H1 (cell line): ENCODE measurements at regions not wholly inside any gene's neighbourhood (a gene's known extent, or its start where the extent isn't known, plus 50 kb on each side); places are given as distances from the start of the nearest gene placed in this dataset.

ENCODE experiments used
- CTCF ChIA-PET: fragments of 300-600 bp; sonication (Branson Sonifier 250); formaldehyde crosslinking; loops from one replicate; lab custom pipeline; 2021; ENCODE audit not compliant: partially characterized antibody; lab: Charles Lee
- POLR2A ChIA-PET: fragments of 300-600 bp; sonication (Branson Sonifier 250); formaldehyde crosslinking; loops from one replicate; lab custom pipeline; 2021; ENCODE audit warnings: inconsistent platforms; ENCODE audit not compliant: partially characterized antibody; lab: Charles Lee
- DNase-seq, 2 experiments: peaks; one replicate each; pipeline versions ENCODE4 v3.0.0 to v3.0.0-alpha.2; 2010 to 2022; ENCODE audit warnings: low spot score in 2 of 2, low read depth in 1 of 2, mixed read lengths in 1 of 2
- FAIRE-seq: peaks from 2 replicates; lab custom pipeline; 2011; peaks lifted over from hg19 to GRCh38; lab: Jason Lieb, UNC
- H2AFZ ChIP-seq: 2 replicates; pipeline ENCODE4 v1.8.1; 2012; ENCODE audit warnings: low read length, inconsistent platforms
- H2AK5ac ChIP-seq: 2 replicates; pipeline ENCODE4 v1.6.1; 2013; ENCODE audit warnings: low read depth, low read length
- H2BK120ac ChIP-seq: replicated peaks from 2 replicates; pipeline ENCODE3; 2013; ENCODE audit warnings: low read depth, low read length, inconsistent platforms
- H2BK12ac ChIP-seq: 2 replicates; pipeline ENCODE4 v1.6.1; 2013; ENCODE audit warnings: low read depth, low read length
- H2BK15ac ChIP-seq: 2 replicates; pipeline ENCODE4 v1.6.1; 2013; ENCODE audit warnings: low read length
- H2BK20ac ChIP-seq: 2 replicates; pipeline ENCODE4 v1.6.1; 2013; ENCODE audit warnings: low read length
- H2BK5ac ChIP-seq: 2 replicates; pipeline ENCODE4 v1.6.1; 2013; ENCODE audit warnings: low read depth, low read length
- H3K14ac ChIP-seq: 2 replicates; pipeline ENCODE4 v1.6.1; 2013; ENCODE audit warnings: inconsistent platforms; ENCODE audit not compliant: insufficient read length
- H3K18ac ChIP-seq: 2 replicates; pipeline ENCODE4 v1.6.1; 2013; ENCODE audit warnings: low read length; ENCODE audit errors: extremely low read depth
- H3K23ac ChIP-seq: 2 replicates; pipeline ENCODE4 v1.6.1; 2013; ENCODE audit warnings: inconsistent platforms; ENCODE audit not compliant: insufficient read length
- H3K23me2 ChIP-seq: 2 replicates; pipeline ENCODE4 v1.6.1; 2013; ENCODE audit warnings: low read depth, low read length
- H3K27ac ChIP-seq: 2 replicates; pipeline ENCODE4 v1.6.1; 2011; ENCODE audit warnings: low read depth, low read length, inconsistent platforms
- H3K27me3 ChIP-seq, 4 experiments: replicated peaks in 1 of 4; 1 replicate in 1 of 4; 2 replicates in 3 of 4; pipeline versions ENCODE4 v1.6.1 to v1.8.1; 2011 to 2013; ENCODE audit warnings: low read length in 3 of 4, mild to moderate bottlenecking in 3 of 4, inconsistent platforms in 2 of 4, mixed read lengths in 2 of 4, moderate library complexity in 1 of 4; ENCODE audit not compliant: control insufficient read depth in 3 of 4, insufficient read depth in 3 of 4; ENCODE audit errors: extremely low read depth in 1 of 4
- H3K36me3 ChIP-seq, 4 experiments: 2 replicates each; pipeline versions ENCODE4 v1.6.1 to v1.8.1; 2011 to 2013; ENCODE audit warnings: mild to moderate bottlenecking in 4 of 4, low read length in 3 of 4, moderate library complexity in 2 of 4, control low read depth in 1 of 4, inconsistent platforms in 1 of 4; ENCODE audit not compliant: insufficient read depth in 4 of 4, control insufficient read depth in 2 of 4
- H3K4ac ChIP-seq: replicated peaks from 2 replicates; pipeline ENCODE3; 2013; ENCODE audit warnings: low read length, low read depth, mixed read lengths, inconsistent platforms; ENCODE audit not compliant: insufficient read length
- H3K4me1 ChIP-seq, 4 experiments: replicated peaks in 1 of 4; 1 replicate in 1 of 4; 2 replicates in 3 of 4; pipeline versions ENCODE4 v1.6.1 to v1.8.1; 2011 to 2013; ENCODE audit warnings: low read length in 3 of 4, inconsistent platforms in 2 of 4, mixed read lengths in 1 of 4; ENCODE audit not compliant: insufficient read depth in 4 of 4, control insufficient read depth in 3 of 4
- H3K4me2 ChIP-seq, 2 experiments: 2 replicates each; pipeline versions ENCODE4 v1.6.1 to v1.8.1; 2011 to 2013; ENCODE audit warnings: low read depth in 2 of 2, low read length in 2 of 2, control low read depth in 1 of 2, inconsistent platforms in 1 of 2, mild to moderate bottlenecking in 1 of 2; ENCODE audit not compliant: insufficient read depth in 1 of 2
- H3K4me3 ChIP-seq, 4 experiments: fragments of 200-600, 300-600 bp in 1 of 4; sonication (generic), shearing (Covaris generic), sonication (Bioruptor Twin) in 1 of 4; 2 replicates each; pipeline versions ENCODE4 v1.5.1 to v1.8.1; 2011 to 2016; ENCODE audit warnings: low read length in 4 of 4, low read depth in 3 of 4, control low read depth in 2 of 4, inconsistent platforms in 2 of 4, mild to moderate bottlenecking in 2 of 4, mixed read lengths in 1 of 4, moderate library complexity in 1 of 4; ENCODE audit not compliant: insufficient read depth in 2 of 4; ENCODE audit errors: extremely low read depth in 1 of 4
- H3K56ac ChIP-seq: replicated peaks from 2 replicates; pipeline ENCODE3; 2013; ENCODE audit warnings: low read depth, mild to moderate bottlenecking, mixed read lengths, low read length, inconsistent platforms; ENCODE audit not compliant: insufficient read length
- H3K79me1 ChIP-seq: 2 replicates; pipeline ENCODE4 v1.6.1; 2013; ENCODE audit warnings: low read depth, low read length, control low read depth
- H3K79me2 ChIP-seq, 2 experiments: 2 replicates each; pipeline versions ENCODE4 v1.6.1 to v1.8.1; 2012 to 2013; ENCODE audit warnings: low read length in 2 of 2, mild to moderate bottlenecking in 2 of 2, inconsistent platforms in 1 of 2; ENCODE audit not compliant: insufficient read depth in 2 of 2, control insufficient read depth in 1 of 2
- H3K9ac ChIP-seq, 4 experiments: replicated peaks in 1 of 4; 1 replicate in 1 of 4; 2 replicates in 3 of 4; pipeline versions ENCODE4 v1.6.1 to v1.8.1; 2011 to 2013; ENCODE audit warnings: low read depth in 3 of 4, low read length in 3 of 4, control low read depth in 2 of 4, mild to moderate bottlenecking in 2 of 4, moderate library complexity in 2 of 4, inconsistent platforms in 1 of 4; ENCODE audit errors: extremely low read depth in 1 of 4
- H3K9me3 ChIP-seq, 2 experiments: 2 replicates each; pipeline versions ENCODE4 v1.6.1 to v1.8.1; 2012 to 2013; ENCODE audit warnings: mild to moderate bottlenecking in 2 of 2, moderate library complexity in 2 of 2, control low read depth in 1 of 2, inconsistent platforms in 1 of 2, low read depth in 1 of 2, low read length in 1 of 2, mixed read lengths in 1 of 2; ENCODE audit not compliant: insufficient read depth in 2 of 2
- H4K20me1 ChIP-seq, 2 experiments: replicated peaks in 1 of 2; 2 replicates each; pipeline versions ENCODE3 to v1.8.1; 2011 to 2013; ENCODE audit warnings: inconsistent platforms in 2 of 2, low read length in 2 of 2, mild to moderate bottlenecking in 1 of 2; ENCODE audit not compliant: insufficient read depth in 2 of 2, control insufficient read depth in 1 of 2
- H4K5ac ChIP-seq: 2 replicates; pipeline ENCODE4 v1.6.1; 2013; ENCODE audit warnings: low read length, low read depth, mixed read lengths, inconsistent platforms; ENCODE audit not compliant: insufficient read length
- H4K8ac ChIP-seq: 2 replicates; pipeline ENCODE4 v1.8.0; 2013; ENCODE audit warnings: mild to moderate bottlenecking, moderate library complexity, low read length, inconsistent platforms; ENCODE audit not compliant: insufficient read depth; ENCODE audit errors: extremely low read depth
- H4K91ac ChIP-seq: replicated peaks from 2 replicates; pipeline ENCODE3; 2013; ENCODE audit warnings: low read length, mixed read lengths, inconsistent platforms; ENCODE audit not compliant: insufficient read length
- CBX8 ChIP-seq: fragments of 300-800, 300-1000 bp; sonication (generic); IDR thresholded peaks from 2 replicates; pipeline ENCODE4 v1.7.1; 2016; ENCODE audit warnings: low read depth, low read length, borderline replicate concordance
- CEBPB ChIP-seq: IDR thresholded peaks from 2 replicates; pipeline ENCODE4 v1.6.1; 2012; ENCODE audit warnings: low read depth, low read length
- CHD2 ChIP-seq: IDR thresholded peaks from 2 replicates; pipeline ENCODE4 v1.6.1; 2012; ENCODE audit warnings: low read length, improper control_type of control experiment
- EGR1 ChIP-seq: IDR thresholded peaks from 2 replicates; pipeline ENCODE4 v1.6.1; 2011; ENCODE audit warnings: low read depth, low read length, borderline replicate concordance
- EP300 ChIP-seq, 2 experiments: IDR thresholded peaks; 1 replicate in 1 of 2; 2 replicates in 1 of 2; pipeline ENCODE4 v1.6.1; 2011 to 2012; ENCODE audit warnings: low read depth in 2 of 2, low read length in 2 of 2, mild to moderate bottlenecking in 2 of 2, borderline replicate concordance in 1 of 2, inconsistent platforms in 1 of 2, moderate library complexity in 1 of 2
- GABPA ChIP-seq: IDR thresholded peaks from 2 replicates; pipeline ENCODE4 v1.6.1; 2011; ENCODE audit warnings: mild to moderate bottlenecking, low read length, moderate library complexity, borderline replicate concordance; ENCODE audit not compliant: insufficient read depth
- KDM4A ChIP-seq: IDR thresholded peaks from one replicate; pipeline ENCODE4 v1.7.1; 2012; ENCODE audit warnings: low read depth, mild to moderate bottlenecking, moderate library complexity, low read length, inconsistent platforms; ENCODE audit not compliant: severe bottlenecking
- NRF1 ChIP-seq: IDR thresholded peaks from 2 replicates; pipeline ENCODE4 v1.6.1; 2011; ENCODE audit warnings: mild to moderate bottlenecking, low read depth, low read length, improper control_type of control experiment
- RAD21 ChIP-seq, 2 experiments: IDR thresholded peaks in 1 of 2; conservative IDR thresholded peaks in 1 of 2; 2 replicates each; pipeline ENCODE4 v1.6.1; 2011; ENCODE audit warnings: low read depth in 2 of 2, low read length in 2 of 2, improper control_type of control experiment in 1 of 2, inconsistent platforms in 1 of 2, mild to moderate bottlenecking in 1 of 2, moderate library complexity in 1 of 2
- RBBP5 ChIP-seq: IDR thresholded peaks from 2 replicates; pipeline ENCODE4 v1.7.1; 2012; ENCODE audit warnings: low read depth, mild to moderate bottlenecking, inconsistent platforms, low read length, moderate library complexity, borderline replicate concordance
- SP2 ChIP-seq: IDR thresholded peaks from 2 replicates; pipeline ENCODE4 v1.6.1; 2012; ENCODE audit warnings: mild to moderate bottlenecking, low read length, inconsistent platforms
- SP4 ChIP-seq: IDR thresholded peaks from 2 replicates; pipeline ENCODE4 v1.6.1; 2012; ENCODE audit warnings: low read length, inconsistent platforms
- TBP ChIP-seq: IDR thresholded peaks from 2 replicates; pipeline ENCODE4 v1.6.1; 2011; ENCODE audit warnings: low read depth, low read length, improper control_type of control experiment
- TCF12 ChIP-seq: IDR thresholded peaks from 2 replicates; pipeline ENCODE4 v1.6.1; 2011; ENCODE audit warnings: low read depth, mild to moderate bottlenecking, low read length
- WGBS, 2 experiments: shearing (Covaris generic) in 1 of 2; methylation state at CpG; one replicate each; pipeline versions ENCODE4 v1.1.6 to v1.1.7; 2013 to 2015; ENCODE audit warnings: low lambda C conversion rate in 2 of 2, mixed read lengths in 2 of 2, inconsistent platforms in 1 of 2, low coverage in 1 of 2, missing lambda C conversion rate in 1 of 2; ENCODE audit not compliant: insufficient replicate concordance in 2 of 2, insufficient coverage in 1 of 2, insufficient read length in 1 of 2; ENCODE audit errors: extremely low coverage in 1 of 2, missing lambda C conversion rate in 1 of 2; 5-methylcytosine and 5-hydroxymethylcytosine counted together

DNA sequence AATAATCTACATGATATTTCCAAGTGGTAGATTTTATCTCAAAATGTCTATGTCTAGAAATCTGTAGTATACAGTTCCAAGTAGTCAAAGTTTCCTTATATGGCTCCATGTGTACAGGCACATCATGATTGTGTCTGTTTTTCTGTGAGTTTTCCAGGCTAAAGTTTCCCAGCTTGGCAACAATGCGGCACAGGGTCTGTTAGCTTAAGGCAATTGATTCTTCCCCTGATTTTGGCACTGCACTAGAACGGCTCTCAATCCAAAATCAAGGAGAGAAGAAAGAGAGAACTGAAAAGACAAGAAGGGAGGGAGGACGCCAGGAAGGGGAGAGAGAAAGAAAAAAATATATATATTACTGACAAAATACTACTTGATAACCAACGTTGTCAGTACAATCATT is 193.9 kb upstream of the SNX7 start:
- Histone ChIP-seq H3K18ac (no peak overlapping the region), H2BK15ac (peak overlapping the region; percentile 22; the same call in 1 of the 2 replicates), H3K27me3 (no peaks in the 10 kb centered on the region), H3K27ac (no peak overlapping the region), H3K23ac (no peak overlapping the region), H3K9ac (no peak overlapping the region), H4K91ac (no peak overlapping the region), H2BK20ac (no peak overlapping the region), H3K79me2 (no peaks in the 10 kb centered on the region), H3K9me3 (no peaks in the 10 kb centered on the region), H2BK12ac (no peak overlapping the region; the same call in 1 of the 2 replicates), H3K4me1 (peaks cover 0 to 2% (median 0%) of the 10 kb centered on the region in 4 experiments; a peak in 1 of 7 replicates), H2AK5ac (no peak overlapping the region), H2AFZ (no peak overlapping the region), H3K23me2 (no peaks in the 10 kb centered on the region), H2BK120ac (no peak overlapping the region), H3K14ac (no peak overlapping the region), H4K8ac (no peak overlapping the region), H4K5ac (no peak overlapping the region), H3K4me2 (no peak overlapping the region), H3K4me3 (no peak overlapping the region), H2BK5ac (no peak overlapping the region), H3K56ac (no peak overlapping the region), H3K4ac (peak overlapping the region; percentile 73), H3K79me1 (no peaks in the 10 kb centered on the region), H3K36me3 (no peaks in the 10 kb centered on the region), H4K20me1 (no peaks in the 10 kb centered on the region)
- FAIRE-seq (no peak), DNase-seq (no peak)
- ChIA-PET POLR2A (no interaction called here), CTCF (interaction anchor here (0.7 to 2.9 kb wide), 16 partner anchors 9 to 1641 kb away, joined by 3 to 12 read pairs (median 4); no protein-coding TSS in a partner anchor)
- no peak for TF ChIP-seq SP2
- no peak for TF ChIP-seq CEBPB
- TF ChIP-seq EP300 (IDR thresholded peaks at IDR 0.05; ENCODE audit: borderline replicate concordance in 1 of 2, low read depth in 2 of 2, low read length in 2 of 2): no peak
- TF ChIP-seq CBX8: no peak
- no peak for TF ChIP-seq EGR1
- no peak for TF ChIP-seq NRF1
- TF ChIP-seq GABPA: no peak
- TF ChIP-seq CHD2: no peak
- no peak for TF ChIP-seq RBBP5
- TF ChIP-seq SP4: no peak
- TF ChIP-seq TBP: no peak
- no peak for TF ChIP-seq KDM4A
- no peak for TF ChIP-seq RAD21 (IDR thresholded peaks at IDR 0.05 in 1 of 2, conservative IDR thresholded peaks at IDR 0.05 in 1 of 2; ENCODE audit: low read depth in 2 of 2, low read length in 2 of 2)
- no peak for TF ChIP-seq TCF12
- 79% methylated on average over 4 of the region's 4 CpGs; no CpG with 5 or more reads in 1 of the 2 experiments for WGBS, 2 experiments
